Fibroblast of skin of scalp (primary cell): ENCODE measurements at regions not wholly inside any gene's neighbourhood (a gene's known extent, or its start where the extent isn't known, plus 50 kb on each side); places are given as distances from the start of the nearest gene placed in this dataset.

ENCODE experiments used
- DNase-seq: peaks from one replicate; pipeline ENCODE4 v3.0.0-alpha.2; 2013

- DNase-seq: no peak
These were observed 208.4 kb downstream of the ANAPC1 start for GRCh38 chr2:111675419-111676194.

GRCh38 chr2:111676291-111676822 lies 207.6 kb downstream of the ANAPC1 start:
- DNase-seq: no peak

GRCh38 chr2:111678161-111678560 lies 205.8 kb downstream of the ANAPC1 start:
- DNase-seq: no peak

GRCh38 chr2:111678651-111679050 lies 205.3 kb downstream of the ANAPC1 start:
- no peak for DNase-seq

- DNase-seq: peak; percentile 35
These were observed 204.8 kb downstream of the ANAPC1 start for GRCh38 chr2:111679202-111679601.

GRCh38 chr2:111684611-111685010 lies 199.4 kb downstream of the ANAPC1 start:
- no peak for DNase-seq

GRCh38 chr2:111685342-111685741 lies 198.7 kb downstream of the ANAPC1 start:
- DNase-seq: no peak

- DNase-seq: no peak
These were observed 197.0 kb downstream of the ANAPC1 start for GRCh38 chr2:111686994-111687393.

- no peak for DNase-seq
These were observed 196.1 kb downstream of the ANAPC1 start for GRCh38 chr2:111687911-111688310.

GRCh38 chr2:111688482-111688881 lies 195.5 kb downstream of the ANAPC1 start:
- no peak for DNase-seq

GRCh38 chr2:111689174-111689573 lies 194.8 kb downstream of the ANAPC1 start:
- no peak for DNase-seq

GRCh38 chr2:111689941-111690340 lies 194.1 kb downstream of the ANAPC1 start:
- no peak for DNase-seq

- DNase-seq: no peak
These were observed 192.7 kb downstream of the ANAPC1 start for GRCh38 chr2:111691164-111691875.

- no peak for DNase-seq
These were observed 191.7 kb downstream of the ANAPC1 start for GRCh38 chr2:111692311-111692710.

- DNase-seq: peak; percentile 88
These were observed 189.3 kb downstream of the ANAPC1 start for GRCh38 chr2:111694700-111695101.

GRCh38 chr2:111695441-111696007 lies 188.5 kb downstream of the ANAPC1 start:
- no peak for DNase-seq

GRCh38 chr2:111696226-111696625 lies 187.8 kb downstream of the ANAPC1 start:
- no peak for DNase-seq

GRCh38 chr2:111697560-111697959 lies 186.4 kb downstream of the ANAPC1 start:
- no peak for DNase-seq

- no peak for DNase-seq
These were observed 185.9 kb downstream of the ANAPC1 start for GRCh38 chr2:111698089-111698488.

- peak; percentile 97 for DNase-seq
These were observed 185.0 kb downstream of the ANAPC1 start for GRCh38 chr2:111698743-111699554.

- DNase-seq: no peak
These were observed 182.7 kb downstream of the ANAPC1 start for GRCh38 chr2:111701266-111701665.

GRCh38 chr2:111701798-111702118 lies 182.2 kb downstream of the ANAPC1 start:
- DNase-seq: no peak
